ENCODE measurements at regions not wholly inside any gene's neighbourhood (a gene's known extent, or its start where the extent isn't known, plus 50 kb on each side); places are given as distances from the start of the nearest gene placed in this dataset.

DNA sequence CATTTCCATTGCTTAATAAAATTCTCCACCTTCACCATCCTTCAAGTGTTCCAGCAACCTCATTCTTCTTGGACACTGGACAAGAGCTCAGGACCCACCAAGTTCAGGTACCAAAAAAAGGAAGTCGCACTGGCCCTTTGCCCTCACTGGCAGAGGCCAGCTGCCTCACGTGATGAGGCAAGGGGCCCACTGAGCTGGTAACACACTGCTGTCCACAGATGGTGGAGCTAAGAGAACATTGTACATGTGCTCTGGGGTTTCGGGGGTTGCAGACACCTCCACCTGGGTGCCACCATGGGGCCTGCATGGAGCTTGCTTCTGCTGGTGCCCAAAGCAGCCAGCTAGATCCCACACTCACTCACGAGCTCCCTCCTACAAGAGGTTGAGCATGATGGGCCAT, 71.3 kb downstream of the SCG2 start:
- no peak for DNase-seq

DNA sequence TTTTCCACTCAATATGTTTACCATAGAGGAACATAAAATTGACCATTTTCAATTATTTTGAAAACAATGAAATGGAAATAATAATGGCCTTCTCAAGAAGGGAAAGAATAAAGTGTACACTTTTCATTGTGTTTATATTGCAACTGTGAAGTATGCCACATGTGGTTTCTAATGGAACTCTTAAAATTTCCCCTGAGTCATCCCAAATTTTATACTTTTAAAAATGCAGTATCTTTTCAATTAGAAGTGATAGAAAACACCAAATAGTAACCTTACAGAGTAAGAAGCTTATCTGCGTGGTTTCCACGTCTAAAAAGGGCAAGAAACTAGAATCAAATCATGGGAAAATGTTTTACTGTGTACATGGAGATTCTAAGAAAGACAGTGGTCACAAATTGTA, 70.0 kb downstream of the SCG2 start:
- no peak for DNase-seq

DNA sequence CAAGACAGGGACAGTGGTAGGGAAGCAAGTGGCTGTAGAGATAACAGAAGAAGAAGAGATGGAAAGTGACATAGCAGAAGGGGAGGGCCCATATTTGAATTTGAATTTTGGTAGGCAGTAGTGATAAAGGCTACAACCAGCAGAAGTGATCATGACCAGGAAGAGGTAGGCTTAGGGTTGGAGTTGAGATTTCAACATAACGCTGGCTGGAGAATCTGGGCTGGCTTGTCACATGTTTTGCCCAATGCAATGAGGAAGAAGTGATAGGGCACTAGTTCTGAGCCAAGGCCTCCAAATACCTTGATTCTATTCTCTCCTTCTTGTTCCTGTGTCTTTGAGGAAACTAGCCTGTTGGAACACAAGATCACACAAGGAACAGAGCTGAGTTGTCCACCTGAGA, 69.4 kb downstream of the SCG2 start:
- no peak for DNase-seq

DNA sequence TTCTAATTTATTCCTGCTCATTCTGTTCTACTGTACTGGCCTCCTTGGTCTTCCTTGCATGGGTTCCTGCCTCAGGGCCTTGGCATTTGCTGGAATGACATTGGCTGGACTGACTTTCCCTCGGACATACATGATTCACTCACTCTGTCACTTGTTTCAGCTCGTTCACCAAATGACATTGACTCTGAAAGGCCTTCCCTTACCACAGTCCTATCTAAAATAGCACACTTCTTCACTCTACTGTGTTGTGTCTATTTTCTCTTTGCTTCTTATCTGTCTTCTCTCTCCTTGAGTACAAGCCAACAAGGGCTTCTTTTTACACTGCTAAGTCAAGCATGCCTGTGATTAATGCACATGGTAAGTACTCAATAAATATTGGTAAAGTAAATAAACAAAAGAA, 65.6 kb downstream of the SCG2 start:
- no peak for DNase-seq

DNA sequence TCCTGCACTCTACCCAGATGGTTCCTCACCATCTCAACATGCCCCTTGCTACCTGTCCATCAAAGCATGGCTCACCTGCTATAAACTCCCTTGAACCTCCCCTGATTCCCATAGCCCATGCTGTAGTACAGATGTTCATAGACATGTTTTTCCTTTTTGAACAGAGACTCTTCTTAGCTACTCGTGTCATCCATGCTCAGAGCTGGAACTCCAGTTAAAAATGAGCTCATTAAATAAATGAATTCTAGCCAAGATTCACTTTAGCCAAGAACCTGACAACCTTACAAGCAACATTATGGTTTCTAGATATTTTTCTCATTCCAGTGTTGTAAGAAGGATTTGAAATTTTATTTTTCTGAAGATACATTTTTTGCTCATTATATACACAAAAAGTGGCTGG, 65.0 kb downstream of the SCG2 start:
- peak; percentile 20 for DNase-seq

DNA sequence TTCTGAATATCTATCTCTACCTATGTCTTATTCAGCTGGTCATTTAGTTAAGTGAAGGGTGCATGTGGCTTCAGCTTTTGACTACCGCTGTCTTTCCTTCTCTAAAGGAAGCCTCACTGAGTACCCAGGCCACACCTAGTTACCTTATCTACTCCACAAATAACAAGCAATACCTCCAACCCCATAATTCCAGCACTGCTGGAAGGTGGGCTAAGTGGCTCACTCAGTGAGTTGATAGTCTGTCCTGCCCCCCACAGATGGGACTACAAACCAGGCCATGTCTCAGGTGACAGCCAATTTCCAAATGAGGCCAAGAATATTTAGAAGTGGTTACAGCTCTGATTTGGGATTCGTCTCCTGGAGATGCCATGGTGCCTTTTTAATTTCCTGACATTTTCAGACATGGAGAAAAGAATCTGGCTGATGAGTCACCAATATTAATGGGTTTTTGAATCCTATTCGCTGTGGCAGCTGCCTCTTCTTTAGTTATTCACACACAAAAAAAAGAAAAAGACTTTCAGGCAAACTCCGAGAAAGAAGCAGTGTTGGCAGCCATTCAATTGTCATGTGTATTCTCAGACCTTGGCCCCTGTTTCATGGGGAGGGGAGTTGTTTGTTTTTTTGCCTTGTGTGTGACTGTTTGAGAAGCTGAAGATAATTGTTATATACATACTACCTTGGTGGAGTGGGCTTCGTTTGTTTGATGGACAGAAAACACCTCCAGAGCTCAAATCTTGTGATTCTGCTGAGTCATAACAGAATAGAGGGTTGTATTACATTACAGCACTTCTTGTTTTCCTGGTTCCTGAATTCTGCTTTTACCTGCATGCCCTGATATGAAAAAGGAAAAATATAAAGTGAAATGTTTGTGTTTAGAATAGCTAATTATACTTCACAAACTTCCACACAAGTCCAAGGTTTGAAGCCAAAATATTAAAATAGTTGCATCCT, 64.2 kb downstream of the SCG2 start:
- DNase-seq, result peak; percentile 92

DNA sequence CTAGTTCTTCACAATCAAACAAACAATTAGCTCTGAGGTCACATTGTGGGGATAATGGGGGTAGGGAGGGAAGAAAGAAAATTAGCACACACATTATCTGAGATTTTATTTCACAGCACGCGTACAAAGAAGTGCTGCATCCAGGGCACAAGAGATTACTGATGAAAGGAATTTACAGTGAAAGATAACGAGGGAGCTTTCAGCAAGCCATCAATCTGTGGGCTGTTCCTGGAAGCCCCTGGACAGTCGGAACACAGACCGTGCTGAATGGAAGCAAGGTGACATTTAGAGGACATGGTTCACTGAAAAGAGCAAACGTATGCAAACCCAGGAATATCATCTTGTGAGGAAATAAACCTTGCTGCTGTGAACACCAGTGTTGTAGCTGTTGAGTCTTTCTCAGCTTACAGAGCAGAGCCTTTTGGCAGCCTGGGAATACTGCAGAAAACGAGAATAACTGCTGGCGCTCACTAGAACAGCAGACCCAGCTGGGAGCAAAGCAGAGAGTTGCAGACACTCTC, 63.2 kb downstream of the SCG2 start:
- peak; percentile 97 for DNase-seq

DNA sequence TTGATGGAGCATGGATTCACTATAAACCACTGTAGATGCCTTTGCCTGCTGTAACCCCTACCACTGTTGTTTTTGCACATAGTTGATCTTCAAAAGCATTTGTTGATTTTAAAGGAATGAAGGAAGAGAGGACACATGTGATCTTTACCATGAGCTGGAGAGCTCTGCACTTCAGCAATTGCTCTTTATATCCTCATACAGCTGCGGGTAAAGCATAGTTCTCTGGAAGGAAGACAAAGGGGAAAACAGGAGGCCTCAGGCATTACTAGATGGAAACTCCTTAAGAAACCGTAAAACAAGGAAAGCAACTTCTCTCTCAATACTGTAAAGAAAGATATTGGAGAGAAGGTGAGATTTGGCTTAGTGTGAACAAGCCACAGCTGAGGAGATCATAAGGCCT, 60.6 kb downstream of the SCG2 start:
- DNase-seq, result no peak

DNA sequence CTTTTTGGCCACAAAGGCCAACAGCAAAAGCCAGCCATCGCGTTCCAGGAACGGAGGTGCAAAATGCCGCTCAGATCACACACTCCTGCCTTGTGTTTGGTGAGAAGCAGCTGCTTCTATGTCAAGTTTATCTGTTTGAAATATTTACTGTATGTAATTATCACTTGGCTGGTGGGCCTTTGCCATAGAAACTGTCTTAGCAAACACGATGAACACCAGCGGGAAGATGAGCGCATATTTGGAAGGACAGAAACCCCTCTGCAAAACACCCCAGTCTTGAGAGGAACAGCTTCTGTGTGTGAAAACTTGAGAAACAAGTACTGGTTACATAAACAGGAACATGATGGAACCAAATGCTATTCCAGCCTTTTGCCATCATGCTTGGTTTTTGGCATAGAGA, 59.7 kb downstream of the SCG2 start:
- DNase-seq, result peak; percentile 40

DNA sequence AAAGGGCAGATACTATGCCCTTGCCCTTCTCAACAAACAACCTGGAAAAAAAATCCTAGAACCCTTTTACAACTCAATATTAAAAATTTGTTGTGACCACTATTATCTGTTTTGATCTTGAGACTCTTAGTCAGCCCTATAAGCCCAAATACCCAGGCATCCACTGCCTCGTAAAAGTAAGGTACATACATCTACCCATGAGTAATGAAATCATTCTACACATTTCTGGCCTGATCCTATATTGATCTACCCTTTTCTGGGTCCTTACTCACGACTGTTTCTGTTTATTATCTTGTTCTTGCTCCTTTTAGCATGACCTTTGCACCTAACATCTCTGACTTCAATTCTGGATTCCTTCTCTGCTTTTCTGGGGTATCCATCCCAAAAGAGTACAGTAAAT, 56.8 kb downstream of the SCG2 start:
- no peak for DNase-seq

DNA sequence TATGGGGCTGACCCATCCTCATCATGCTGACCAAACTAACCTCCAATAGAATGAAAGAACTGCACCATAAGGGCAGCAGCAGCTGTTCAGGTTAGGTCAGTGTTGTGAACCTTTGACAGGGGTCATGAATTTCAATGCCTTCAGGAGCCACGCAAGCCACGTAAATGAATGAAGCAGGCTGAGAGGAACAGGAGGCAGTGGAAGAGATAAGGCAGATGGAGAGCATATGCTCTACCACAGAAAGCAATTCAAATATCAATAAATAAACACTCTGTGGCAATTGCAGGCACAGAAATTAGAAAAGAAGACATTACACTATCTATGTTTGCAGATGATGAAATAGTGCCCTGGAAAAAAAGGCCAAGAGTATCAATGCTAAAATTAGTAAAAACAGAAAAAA, 56.3 kb downstream of the SCG2 start:
- peak; percentile 76 for DNase-seq
